ENCODE measurements at regions not wholly inside any gene's neighbourhood (a gene's known extent, or its start where the extent isn't known, plus 50 kb on each side); places are given as distances from the start of the nearest gene placed in this dataset.
"Not testable (repeated sequence)": the region's sequence is repeated elsewhere in the genome, so short reads cannot be mapped to it uniquely, and the experiment has no call there.

DNA sequence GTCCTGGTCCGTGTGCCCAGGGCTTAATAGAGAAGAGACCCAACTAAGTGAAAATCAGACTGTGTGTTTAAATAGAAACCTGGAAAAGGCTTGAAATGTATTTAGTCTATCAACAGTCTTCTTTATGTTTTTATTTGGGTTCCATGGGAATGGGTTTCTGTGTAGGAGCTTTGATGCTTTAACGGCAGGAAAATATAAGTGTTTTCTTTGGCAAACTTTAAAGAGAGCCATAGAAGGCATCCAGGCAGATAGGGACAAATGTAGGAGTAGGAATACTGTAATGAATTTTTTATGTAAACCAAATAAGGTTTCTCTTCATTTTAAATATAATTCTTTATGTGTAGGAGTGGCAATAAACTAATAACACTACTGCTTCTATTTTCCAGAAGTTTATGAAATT, 989.0 kb downstream of the GATA3 start:
- no peaks in the 10 kb centered on the region for H3K36me3 ChIP-seq
- H3K27ac ChIP-seq, result no peak overlapping the region
- no peak for DNase-seq (ENCODE audit: low spot score)
- H3K4me1 ChIP-seq (replicated peaks), result no peaks in the 10 kb centered on the region
- no peaks in the 10 kb centered on the region for H3K9me3 ChIP-seq
- H3K4me3 ChIP-seq, result no peak overlapping the region
- 8% methylated on average over 2 of the region's 2 CpGs for WGBS
- TF ChIP-seq, protein P1, sequence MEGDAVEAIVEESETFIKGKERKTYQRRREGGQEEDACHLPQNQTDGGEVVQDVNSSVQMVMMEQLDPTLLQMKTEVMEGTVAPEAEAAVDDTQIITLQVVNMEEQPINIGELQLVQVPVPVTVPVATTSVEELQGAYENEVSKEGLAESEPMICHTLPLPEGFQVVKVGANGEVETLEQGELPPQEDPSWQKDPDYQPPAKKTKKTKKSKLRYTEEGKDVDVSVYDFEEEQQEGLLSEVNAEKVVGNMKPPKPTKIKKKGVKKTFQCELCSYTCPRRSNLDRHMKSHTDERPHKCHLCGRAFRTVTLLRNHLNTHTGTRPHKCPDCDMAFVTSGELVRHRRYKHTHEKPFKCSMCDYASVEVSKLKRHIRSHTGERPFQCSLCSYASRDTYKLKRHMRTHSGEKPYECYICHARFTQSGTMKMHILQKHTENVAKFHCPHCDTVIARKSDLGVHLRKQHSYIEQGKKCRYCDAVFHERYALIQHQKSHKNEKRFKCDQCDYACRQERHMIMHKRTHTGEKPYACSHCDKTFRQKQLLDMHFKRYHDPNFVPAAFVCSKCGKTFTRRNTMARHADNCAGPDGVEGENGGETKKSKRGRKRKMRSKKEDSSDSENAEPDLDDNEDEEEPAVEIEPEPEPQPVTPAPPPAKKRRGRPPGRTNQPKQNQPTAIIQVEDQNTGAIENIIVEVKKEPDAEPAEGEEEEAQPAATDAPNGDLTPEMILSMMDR (IDR thresholded peaks at IDR 0.05), result no peak
- TF ChIP-seq POLR2A (IDR thresholded peaks at IDR 0.05) (no peak), POLR2AphosphoS5 (IDR thresholded peaks at IDR 0.05) (no peak)
- H3K27me3 ChIP-seq (replicated peaks; ENCODE audit: insufficient read depth), result no peaks in the 10 kb centered on the region
- intact Hi-C loops (cut with DNase I), result no loop called here

DNA sequence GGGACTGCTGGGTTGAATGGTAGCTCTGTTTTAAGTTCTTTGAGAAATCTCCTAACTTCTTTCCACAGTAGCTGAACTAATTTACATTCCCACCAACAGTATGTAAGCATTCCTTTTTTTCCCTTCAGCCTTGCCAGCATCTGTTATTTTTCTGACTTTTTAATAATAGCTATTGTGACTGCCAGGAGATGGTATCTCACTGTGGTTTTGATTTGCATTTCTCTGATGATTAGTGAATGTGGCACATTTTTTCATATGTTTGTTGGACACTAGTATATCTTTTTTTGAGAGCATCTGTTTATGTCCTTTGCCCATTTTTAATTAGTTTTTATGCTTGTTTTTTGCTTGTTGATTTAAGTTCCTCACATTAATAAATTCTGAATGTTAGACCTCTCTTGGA, 990.8 kb downstream of the GATA3 start:
- Histone ChIP-seq H3K4me1 (replicated peaks) (no peaks in the 10 kb centered on the region), H3K27ac (no peak overlapping the region), H3K4me3 (no peak overlapping the region), H3K9me3 (no peaks in the 10 kb centered on the region), H3K27me3 (replicated peaks; ENCODE audit: insufficient read depth) (no peaks in the 10 kb centered on the region), H3K36me3 (no peaks in the 10 kb centered on the region)
- DNase-seq (ENCODE audit: low spot score), result no peak
- no peak for TF ChIP-seq POLR2AphosphoS5 (IDR thresholded peaks at IDR 0.05)
- TF ChIP-seq, protein P1 (IDR thresholded peaks at IDR 0.05), result no peak
- no peak for TF ChIP-seq POLR2A (IDR thresholded peaks at IDR 0.05)
- intact Hi-C loops (cut with DNase I), result no loop called here

DNA sequence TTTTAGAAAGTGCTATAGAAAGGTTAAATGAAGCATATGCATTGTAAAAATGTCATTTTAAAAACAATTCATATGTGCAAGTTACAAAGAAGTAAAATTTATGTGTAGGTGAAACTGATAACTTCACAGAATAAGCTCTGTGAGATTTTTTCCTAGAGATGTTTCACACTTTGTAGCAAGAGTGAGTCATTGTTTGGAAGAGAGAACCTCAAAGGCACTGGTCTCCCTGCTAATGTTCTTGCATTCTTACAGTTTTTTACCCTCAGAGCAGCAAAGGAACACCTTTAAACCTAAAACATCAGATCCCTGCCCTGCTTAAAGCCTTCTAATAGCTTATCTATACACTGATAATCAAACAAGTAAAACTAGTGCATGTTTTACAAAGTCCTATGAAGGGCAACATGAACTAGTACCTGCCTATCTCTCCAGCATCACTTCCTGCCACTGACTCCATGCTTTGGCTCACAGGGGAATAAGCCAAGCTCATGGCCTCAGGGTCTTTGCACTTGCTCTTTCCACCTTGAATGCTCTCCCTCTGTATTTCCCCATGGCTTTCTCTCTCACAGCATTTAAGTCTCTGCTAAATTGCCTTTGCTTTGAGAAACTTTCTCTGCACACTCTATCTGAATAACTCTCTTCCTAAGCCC, 997.0 kb downstream of the GATA3 start:
- Histone ChIP-seq H3K27me3 (replicated peaks; ENCODE audit: insufficient read depth) (no peaks in the 10 kb centered on the region), H3K9me3 (no peaks in the 10 kb centered on the region), H3K4me3 (no peak overlapping the region), H3K4me1 (replicated peaks) (no peaks in the 10 kb centered on the region), H3K36me3 (no peaks in the 10 kb centered on the region), H3K27ac (no peak overlapping the region)
- TF ChIP-seq POLR2A (IDR thresholded peaks at IDR 0.05), result no peak
- TF ChIP-seq, protein P1 (IDR thresholded peaks at IDR 0.05), result no peak
- TF ChIP-seq POLR2AphosphoS5 (IDR thresholded peaks at IDR 0.05), result no peak
- intact Hi-C loops (cut with DNase I), result no loop called here
- no peak for DNase-seq (ENCODE audit: low spot score)

DNA sequence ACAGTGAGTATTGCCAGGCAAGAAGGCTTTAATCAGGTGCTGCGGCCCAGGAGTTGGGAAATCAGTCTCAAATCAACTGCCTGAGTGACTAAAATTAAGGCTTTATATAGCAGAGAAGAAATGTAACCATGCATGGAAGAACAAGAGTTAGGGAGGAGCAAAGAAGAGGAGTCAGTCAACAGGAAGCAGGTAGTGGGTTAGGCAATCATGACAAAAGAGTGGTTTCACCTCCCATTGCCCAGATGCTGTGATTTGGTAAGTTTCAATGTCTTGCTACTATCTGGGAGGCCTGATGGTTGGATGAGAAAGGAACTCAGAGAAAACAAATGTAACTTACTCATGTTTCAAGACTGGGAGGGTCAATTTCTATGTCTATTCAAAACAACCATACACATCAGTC, 998.3 kb downstream of the GATA3 start:
- no peak overlapping the region for H3K4me3 ChIP-seq
- H3K27me3 ChIP-seq (replicated peaks; ENCODE audit: insufficient read depth), result no peaks in the 10 kb centered on the region
- no peak overlapping the region for H3K27ac ChIP-seq
- DNase-seq (ENCODE audit: low spot score), result no peak
- H3K36me3 ChIP-seq, result no peaks in the 10 kb centered on the region
- 93% methylated on average over 1 of the region's 1 CpG for WGBS
- intact Hi-C loops (cut with DNase I), result no loop called here
- no peaks in the 10 kb centered on the region for H3K4me1 ChIP-seq (replicated peaks)
- TF ChIP-seq POLR2AphosphoS5 (IDR thresholded peaks at IDR 0.05) (no peak), POLR2A (IDR thresholded peaks at IDR 0.05) (no peak)
- TF ChIP-seq, protein P1 (IDR thresholded peaks at IDR 0.05), result no peak
- no peaks in the 10 kb centered on the region for H3K9me3 ChIP-seq

DNA sequence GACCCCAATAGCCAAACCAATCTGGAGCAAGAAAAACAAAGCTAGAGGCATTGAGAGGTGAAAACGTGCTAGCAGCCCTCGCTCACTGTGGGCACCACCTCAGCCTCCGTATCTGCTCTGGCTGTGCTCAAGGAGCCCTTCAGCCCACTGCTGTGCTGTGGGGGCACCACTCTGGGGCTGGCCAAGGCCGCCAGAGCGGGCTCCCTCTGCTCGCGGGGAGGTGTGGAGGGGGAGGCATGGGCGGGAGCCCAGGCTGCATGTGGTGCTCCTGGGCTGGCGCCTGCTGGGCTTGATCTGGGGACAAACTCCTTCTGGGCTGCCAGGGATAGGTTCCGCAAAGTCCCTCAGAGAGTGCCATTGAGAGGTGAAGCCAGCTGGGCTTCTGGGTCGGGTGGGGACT, 1002.0 kb downstream of the GATA3 start:
- intact Hi-C loops (cut with DNase I), result no loop called here
- no peaks in the 10 kb centered on the region for H3K4me1 ChIP-seq (replicated peaks)
- H3K9me3 ChIP-seq, result no peaks in the 10 kb centered on the region
- H3K27ac ChIP-seq, result no peak overlapping the region
- H3K27me3 ChIP-seq (replicated peaks; ENCODE audit: insufficient read depth), result no peaks in the 10 kb centered on the region
- no peak overlapping the region for H3K4me3 ChIP-seq
- WGBS, result 90% methylated on average over 7 of the region's 11 CpGs
- no peaks in the 10 kb centered on the region for H3K36me3 ChIP-seq
- no peak for DNase-seq (ENCODE audit: low spot score)
- TF ChIP-seq POLR2A (IDR thresholded peaks at IDR 0.05), result no peak
- TF ChIP-seq POLR2AphosphoS5 (IDR thresholded peaks at IDR 0.05), result no peak
- TF ChIP-seq, protein P1 (IDR thresholded peaks at IDR 0.05), result no peak

DNA sequence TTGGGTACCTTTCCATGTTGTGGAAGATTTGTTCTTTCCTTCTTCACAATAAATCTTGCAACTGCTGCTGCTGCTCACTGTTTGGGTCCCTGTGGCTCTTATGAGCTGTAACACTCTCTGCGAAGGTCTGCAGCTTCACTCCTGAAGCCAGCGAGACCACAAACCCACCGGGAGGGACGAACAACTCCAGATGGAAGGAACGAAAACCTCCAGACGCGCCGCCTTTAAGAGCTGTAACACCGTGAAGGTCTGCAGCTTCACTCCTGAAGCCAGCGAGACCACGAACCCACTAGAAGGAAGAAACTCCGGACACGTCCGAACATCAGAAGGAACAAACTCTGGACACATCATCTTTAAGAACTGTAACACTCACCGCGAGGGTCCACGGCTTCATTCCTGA, 1002.8 kb downstream of the GATA3 start:
- WGBS, result 88% methylated on average over 17 of the region's 17 CpGs

More for the DNA sequence above, 1002.8 kb downstream of the GATA3 start:
- H3K27ac ChIP-seq; H3K4me1 ChIP-seq (replicated peaks); H3K27me3 ChIP-seq (replicated peaks; ENCODE audit: insufficient read depth); H3K9me3 ChIP-seq; DNase-seq (ENCODE audit: low spot score); intact Hi-C loops (cut with DNase I); H3K4me3 ChIP-seq; H3K36me3 ChIP-seq: not testable (repeated sequence)
